Small intestine (tissue), 7 donors: ENCODE measurements at regions not wholly inside any gene's neighbourhood (a gene's known extent, or its start where the extent isn't known, plus 50 kb on each side); places are given as distances from the start of the nearest gene placed in this dataset.

ENCODE experiments used
- DNase-seq, 2 donors: peaks; one replicate each; pipeline versions ENCODE4 v3.0.0 to v3.0.0-alpha.2; 2013
- FAIRE-seq: peaks from 2 replicates; lab custom pipeline; 2012; peaks lifted over from hg19 to GRCh38; lab: Jason Lieb, UNC
- H3K27ac ChIP-seq, 3 donors: one replicate each; pipeline ENCODE4 v1.5.1; 2013; ENCODE audit warnings: low read length in 2 of 3, mild to moderate bottlenecking in 2 of 3, control low read depth in 1 of 3, inconsistent platforms in 1 of 3, low read depth in 1 of 3, moderate library complexity in 1 of 3
- H3K27me3 ChIP-seq, 3 donors: one replicate each; pipeline ENCODE4 v1.6.1; 2013; ENCODE audit warnings: low read length in 3 of 3, inconsistent platforms in 1 of 3; ENCODE audit not compliant: control insufficient read depth in 3 of 3, insufficient read depth in 3 of 3
- H3K36me3 ChIP-seq, 3 donors: one replicate each; pipeline ENCODE4 v1.6.1; 2013; ENCODE audit warnings: low read length in 3 of 3, inconsistent platforms in 1 of 3, low read depth in 1 of 3, mild to moderate bottlenecking in 1 of 3, moderate library complexity in 1 of 3; ENCODE audit not compliant: control insufficient read depth in 3 of 3, insufficient read depth in 2 of 3
- H3K4me1 ChIP-seq, 3 donors: one replicate each; pipeline ENCODE4 v1.6.1; 2013; ENCODE audit warnings: low read length in 2 of 3, inconsistent platforms in 1 of 3, low read depth in 1 of 3, mild to moderate bottlenecking in 1 of 3, moderate library complexity in 1 of 3; ENCODE audit not compliant: control insufficient read depth in 3 of 3, insufficient read depth in 2 of 3
- H3K4me3 ChIP-seq, 3 donors: one replicate each; pipeline ENCODE4 v1.5.1; 2013; ENCODE audit warnings: low read length in 3 of 3, control low read depth in 1 of 3, inconsistent platforms in 1 of 3, low read depth in 1 of 3, mild to moderate bottlenecking in 1 of 3, moderate library complexity in 1 of 3
- H3K9me3 ChIP-seq, 2 donors: one replicate each; pipeline ENCODE4 v1.6.1; 2013; ENCODE audit warnings: low read depth in 1 of 2, low read length in 1 of 2; ENCODE audit not compliant: control insufficient read depth in 2 of 2, insufficient read depth in 1 of 2
- WGBS, 3 donors: extraction: QIAGEN DNeasy Blood & Tissue Kit; methylation state at CpG; one replicate each; pipeline ENCODE4 v1.1.7; 2013; 5-methylcytosine and 5-hydroxymethylcytosine counted together
- donor health status: healthy with polysubstance abuse.
- donor health status: control.
- donor health status: control.
- donor health status: Bipolar disorder and iron deficiency.
- donor health status: healthy.

DNA sequence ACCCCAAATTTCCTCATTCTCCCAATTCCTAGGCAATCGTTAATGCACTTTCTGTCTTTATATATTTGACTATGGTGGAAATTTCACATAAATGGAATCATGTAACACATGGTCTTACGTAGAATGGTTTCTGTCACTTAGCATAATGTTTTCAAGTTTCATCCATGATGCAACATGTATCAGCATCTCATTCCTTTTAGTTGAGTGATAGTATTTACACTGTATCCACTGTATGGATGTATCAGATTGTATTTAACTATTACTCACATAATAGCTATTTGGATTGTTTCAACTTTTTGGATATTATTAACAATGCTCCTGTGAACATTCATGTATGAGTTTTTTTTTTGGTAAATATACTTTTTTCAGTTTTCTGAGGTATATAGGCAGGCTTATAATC lies 982.3 kb upstream of the DDX18 start:
- H3K4me1 ChIP-seq = no peaks in the 10 kb centered on the region
- no peak for DNase-seq
- peaks cover 0 to 5% of the 10 kb centered on the region in 2 donors for H3K9me3 ChIP-seq
- no peak for FAIRE-seq
- no peaks in the 10 kb centered on the region for H3K27me3 ChIP-seq
- H3K4me3 ChIP-seq = no peak overlapping the region
- no peaks in the 10 kb centered on the region for H3K36me3 ChIP-seq
- 71 to 89% (median 85%) methylated on average over 2 of the region's 2 CpGs for WGBS, 3 donors
- H3K27ac ChIP-seq = no peak overlapping the region

DNA sequence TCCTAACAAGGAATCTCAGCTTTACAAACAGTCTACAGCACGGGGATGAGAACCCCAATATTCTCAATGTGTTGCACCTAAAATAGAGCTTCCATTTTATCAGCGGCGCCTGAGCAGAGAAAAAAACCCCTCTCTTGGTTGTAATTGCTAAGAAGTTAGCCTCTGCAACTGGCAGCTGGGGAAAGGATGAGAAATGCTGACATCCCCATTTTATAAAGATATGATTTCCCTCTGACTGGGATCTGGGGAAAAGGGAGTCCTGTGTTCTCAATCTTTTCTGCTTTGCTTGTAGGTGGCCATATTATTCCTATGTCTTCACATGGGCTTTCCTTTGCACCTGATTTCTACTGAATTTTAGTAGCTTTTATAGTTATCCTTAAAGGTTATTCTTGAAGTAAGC lies 981.4 kb upstream of the DDX18 start:
- WGBS, 3 donors = 90 to 94% (median 92%) methylated on average over 3 of the region's 3 CpGs
- no peak for FAIRE-seq
- Histone ChIP-seq H3K9me3 (peaks cover 0 to 5% of the 10 kb centered on the region in 2 donors), H3K36me3 (no peaks in the 10 kb centered on the region), H3K27me3 (no peaks in the 10 kb centered on the region), H3K4me3 (no peak overlapping the region), H3K27ac (no peak overlapping the region), H3K4me1 (no peaks in the 10 kb centered on the region)
- DNase-seq = no peak

DNA sequence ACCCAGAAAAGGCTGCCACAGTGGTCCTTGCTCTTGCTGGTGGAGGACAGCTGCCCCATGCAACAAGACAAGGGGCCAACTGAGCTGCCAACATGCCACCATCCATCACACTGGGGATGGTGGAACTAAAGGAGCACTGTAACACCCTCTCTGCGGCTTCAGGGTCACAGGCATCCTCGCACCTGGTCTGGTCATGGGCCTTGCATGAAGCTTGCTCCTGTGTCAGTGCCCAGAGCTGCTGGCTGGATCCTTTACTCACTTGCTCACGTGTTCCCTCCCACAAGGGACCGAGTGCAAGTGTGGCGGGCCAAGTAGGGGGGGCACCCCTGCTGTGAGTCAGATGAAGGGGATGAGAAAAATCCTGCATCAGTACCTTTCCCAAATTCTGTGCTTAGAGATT lies 972.3 kb upstream of the DDX18 start:
- H3K27ac ChIP-seq = no peak overlapping the region
- FAIRE-seq (no peak), DNase-seq (no peak)
- H3K27me3 ChIP-seq = no peaks in the 10 kb centered on the region
- H3K4me3 ChIP-seq = no peak overlapping the region
- no peaks in the 10 kb centered on the region for H3K4me1 ChIP-seq
- H3K36me3 ChIP-seq = no peaks in the 10 kb centered on the region
- H3K9me3 ChIP-seq = peaks cover 0 to 6% of the 10 kb centered on the region in 2 donors
- WGBS, 3 donors = 62 to 86% (median 84%) methylated on average over 5 of the region's 5 CpGs

DNA sequence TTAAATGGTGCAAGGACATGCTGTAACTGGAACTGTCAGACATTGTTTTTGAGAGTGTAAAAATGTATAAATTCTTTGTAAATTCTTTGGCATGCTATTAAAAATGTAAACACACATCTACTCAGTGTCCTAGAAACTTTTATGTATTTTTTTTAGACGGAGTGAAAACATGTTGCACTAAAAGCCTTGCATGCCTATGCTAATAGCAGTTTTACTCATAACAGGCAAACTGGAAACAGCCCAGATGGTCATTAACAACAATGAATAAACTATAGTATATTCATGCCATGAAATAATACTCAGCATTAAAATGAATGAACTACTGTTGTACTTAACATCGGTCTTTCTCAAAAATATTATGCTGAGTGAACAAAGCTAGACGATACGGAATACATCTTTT lies 954.8 kb upstream of the DDX18 start:
- DNase-seq = no peak

DNA sequence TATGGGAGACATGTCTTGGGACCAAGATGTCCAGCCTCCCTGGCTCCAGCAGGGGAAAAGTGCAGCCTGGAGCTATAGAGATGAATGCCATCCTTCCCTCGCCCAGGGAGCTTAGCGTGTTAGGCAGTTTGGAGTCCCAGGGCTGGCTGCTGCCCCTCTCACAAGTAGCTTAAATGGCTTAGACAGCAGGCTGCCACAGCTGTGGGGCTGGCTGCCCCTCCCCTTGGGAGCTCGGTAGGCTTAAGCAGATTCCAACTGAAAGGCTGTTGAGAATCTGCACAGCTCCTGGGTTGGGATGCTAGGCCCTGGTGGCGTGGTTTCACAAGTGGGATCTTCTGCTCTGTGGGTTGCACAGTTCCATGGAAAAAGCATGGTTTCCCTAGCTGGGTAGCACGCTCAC lies 940.5 kb upstream of the DDX18 start:
- Histone ChIP-seq H3K36me3 (no peaks in the 10 kb centered on the region), H3K4me3 (no peak overlapping the region), H3K27ac (no peak overlapping the region), H3K9me3 (peaks cover 0 to 15% of the 10 kb centered on the region in 2 donors), H3K27me3 (peaks cover 0 to 3% (median 0%) of the 10 kb centered on the region in 3 donors), H3K4me1 (peaks cover 0 to 2% (median 0%) of the 10 kb centered on the region in 3 donors)
- 82 to 93% (median 84%) methylated on average over 5 of the region's 5 CpGs for WGBS, 3 donors
- DNase-seq (no peak), FAIRE-seq (no peak)

More for the DNA sequence above, 954.8 kb upstream of the DDX18 start:
- no peaks in the 10 kb centered on the region for H3K27me3 ChIP-seq
- 67 to 86% (median 84%) methylated on average over 4 of the region's 4 CpGs for WGBS, 3 donors
- H3K27ac ChIP-seq = no peak overlapping the region
- H3K4me3 ChIP-seq = no peak overlapping the region
- H3K36me3 ChIP-seq = no peaks in the 10 kb centered on the region
- H3K4me1 ChIP-seq = no peaks in the 10 kb centered on the region
- peaks cover 0 to 7% of the 10 kb centered on the region in 2 donors for H3K9me3 ChIP-seq
- no peak for FAIRE-seq

DNA sequence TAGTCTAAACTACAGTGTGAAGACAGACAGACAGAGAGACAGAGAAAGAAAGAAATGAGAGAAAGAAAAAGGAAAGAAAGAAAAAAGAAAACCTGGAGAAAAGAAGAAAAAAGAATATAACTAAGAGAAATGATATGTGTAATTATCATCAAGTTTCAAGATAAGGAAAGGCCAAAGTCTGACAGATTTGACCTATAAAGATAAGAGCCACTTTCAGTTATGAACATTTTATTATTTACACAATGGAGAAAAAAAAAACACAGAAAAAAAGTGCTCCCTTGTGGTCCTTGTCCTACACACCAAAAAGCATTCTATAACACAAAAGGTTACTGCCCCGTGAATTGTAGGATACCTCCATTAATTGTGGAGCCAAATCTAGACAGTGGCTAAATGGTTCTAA lies 937.2 kb upstream of the DDX18 start:
- Histone ChIP-seq H3K27me3 (peaks cover 0 to 9% (median 0%) of the 10 kb centered on the region in 3 donors), H3K36me3 (no peaks in the 10 kb centered on the region), H3K4me1 (peaks cover 0 to 2% (median 0%) of the 10 kb centered on the region in 3 donors), H3K9me3 (peaks cover 0 to 17% of the 10 kb centered on the region in 2 donors), H3K4me3 (no peak overlapping the region), H3K27ac (no peak overlapping the region)
- FAIRE-seq (peak; percentile 5), DNase-seq (peak; percentile 40 to 52)
- WGBS, 3 donors = 17 to 59% (median 23%) methylated on average over 1 of the region's 1 CpG

DNA sequence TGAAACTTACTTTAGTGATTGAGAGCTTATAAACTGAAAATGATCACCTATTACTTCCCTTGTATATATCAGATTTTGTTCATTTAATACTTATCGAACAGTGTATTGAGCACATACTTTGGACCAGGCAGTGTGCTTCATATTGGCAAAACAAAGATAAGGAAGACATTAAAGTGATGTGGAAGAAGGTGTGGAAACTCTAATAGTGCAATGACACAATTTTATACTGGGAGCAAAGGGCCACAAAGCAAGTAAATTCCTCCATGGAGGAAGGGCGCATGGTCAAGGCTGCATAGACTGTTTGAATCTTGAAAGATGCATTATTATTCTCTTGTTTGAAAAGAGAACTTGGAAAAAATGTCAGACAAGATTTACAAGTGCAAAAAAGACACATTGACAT lies 936.5 kb upstream of the DDX18 start:
- WGBS, 3 donors = 61 to 89% (median 75%) methylated on average over 2 of the region's 2 CpGs
- Histone ChIP-seq H3K27me3 (peaks cover 0 to 9% (median 0%) of the 10 kb centered on the region in 3 donors), H3K4me3 (no peak overlapping the region), H3K4me1 (peaks cover 0 to 2% (median 0%) of the 10 kb centered on the region in 3 donors), H3K36me3 (no peaks in the 10 kb centered on the region), H3K27ac (no peak overlapping the region), H3K9me3 (peaks cover 0 to 15% of the 10 kb centered on the region in 2 donors)
- FAIRE-seq = no peak
- peak in 1 of 2 donors; percentile 54 for DNase-seq

DNA sequence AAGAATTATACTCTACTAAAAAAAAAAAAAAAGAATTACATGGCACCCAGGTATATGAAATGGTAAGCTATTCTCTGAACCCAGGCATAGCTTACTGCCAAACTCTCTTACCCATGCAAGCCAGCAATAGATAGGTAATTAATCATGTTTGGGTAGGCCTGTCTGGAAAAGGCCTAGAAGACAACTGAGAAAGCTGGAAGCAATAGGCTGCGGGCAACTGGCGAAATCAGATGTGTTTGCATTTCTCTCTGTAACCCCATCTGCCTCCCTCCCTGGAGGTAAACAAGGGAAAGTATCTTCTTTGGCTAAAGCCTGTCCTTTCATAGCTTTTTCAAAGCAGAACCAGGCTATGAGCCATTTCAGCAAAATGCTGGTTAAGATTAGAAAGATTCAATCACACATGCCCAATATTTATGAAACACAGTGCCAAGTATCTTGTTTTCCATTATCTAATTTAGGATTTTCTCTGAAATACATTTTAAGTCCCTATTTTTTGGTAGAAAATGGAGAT lies 934.8 kb upstream of the DDX18 start:
- Histone ChIP-seq H3K27me3 (peaks cover 0 to 9% (median 0%) of the 10 kb centered on the region in 3 donors), H3K9me3 (peaks cover 0 to 2% of the 10 kb centered on the region in 2 donors), H3K27ac (no peak overlapping the region), H3K4me1 (peaks cover 0 to 2% (median 0%) of the 10 kb centered on the region in 3 donors), H3K4me3 (no peak overlapping the region), H3K36me3 (no peaks in the 10 kb centered on the region)
- FAIRE-seq = no peak
- no peak for DNase-seq
- WGBS, 3 donors = 37 to 93% (median 91%) methylated on average over 2 of the region's 2 CpGs

DNA sequence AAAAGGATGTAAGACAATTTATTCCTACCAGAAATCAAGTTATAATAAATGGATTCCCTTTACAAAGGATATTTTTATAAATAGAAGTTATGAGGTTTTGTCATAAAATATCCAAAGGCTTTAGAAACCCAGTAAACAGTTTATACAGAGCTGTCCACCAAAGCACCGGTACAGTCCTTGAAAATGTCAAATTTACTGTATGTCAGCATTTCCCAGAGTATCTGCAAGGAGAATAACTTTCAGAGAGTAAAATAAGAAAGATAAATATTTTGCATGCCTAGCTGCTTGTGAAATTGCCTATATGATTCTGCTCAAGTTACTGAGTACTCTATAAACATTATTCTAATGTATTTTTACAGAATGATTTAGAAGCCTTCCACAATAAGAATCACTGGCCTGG lies 923.3 kb upstream of the DDX18 start:
- no peak for DNase-seq
- no peak overlapping the region for H3K4me3 ChIP-seq
- no peaks in the 10 kb centered on the region for H3K4me1 ChIP-seq
- no peak for FAIRE-seq
- H3K27me3 ChIP-seq = no peaks in the 10 kb centered on the region
- peaks cover 0 to 10% of the 10 kb centered on the region in 2 donors for H3K9me3 ChIP-seq
- no peaks in the 10 kb centered on the region for H3K36me3 ChIP-seq
- H3K27ac ChIP-seq = no peak overlapping the region
- 70 to 89% (median 77%) methylated on average over 1 of the region's 1 CpG for WGBS, 3 donors
